ENCODE measurements at regions not wholly inside any gene's neighbourhood (a gene's known extent, or its start where the extent isn't known, plus 50 kb on each side); places are given as distances from the start of the nearest gene placed in this dataset.
"Not testable (repeated sequence)": the region's sequence is repeated elsewhere in the genome, so short reads cannot be mapped to it uniquely, and the experiment has no call there.

DNA sequence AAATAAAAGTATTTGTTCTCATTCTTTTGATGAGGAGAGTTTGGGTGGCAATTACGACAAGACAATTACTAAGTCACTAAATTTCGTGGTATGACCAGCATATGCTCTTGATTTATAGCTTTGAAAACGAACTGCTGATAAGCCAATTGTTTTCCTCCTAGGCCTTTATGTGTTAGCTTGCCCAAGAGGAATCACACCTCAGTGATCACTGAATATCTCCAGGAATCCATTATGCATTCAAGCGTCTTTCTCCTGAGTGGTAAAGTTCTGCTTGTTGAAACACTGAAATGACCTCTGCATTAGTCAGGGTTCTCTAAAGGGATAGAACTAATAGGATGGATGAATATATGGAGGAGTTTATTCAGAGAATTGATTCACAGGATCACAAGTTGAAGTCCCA lies 677.7 kb upstream of the MEF2C start:
- DNase-seq (ENCODE audit: low read depth) = no peak

DNA sequence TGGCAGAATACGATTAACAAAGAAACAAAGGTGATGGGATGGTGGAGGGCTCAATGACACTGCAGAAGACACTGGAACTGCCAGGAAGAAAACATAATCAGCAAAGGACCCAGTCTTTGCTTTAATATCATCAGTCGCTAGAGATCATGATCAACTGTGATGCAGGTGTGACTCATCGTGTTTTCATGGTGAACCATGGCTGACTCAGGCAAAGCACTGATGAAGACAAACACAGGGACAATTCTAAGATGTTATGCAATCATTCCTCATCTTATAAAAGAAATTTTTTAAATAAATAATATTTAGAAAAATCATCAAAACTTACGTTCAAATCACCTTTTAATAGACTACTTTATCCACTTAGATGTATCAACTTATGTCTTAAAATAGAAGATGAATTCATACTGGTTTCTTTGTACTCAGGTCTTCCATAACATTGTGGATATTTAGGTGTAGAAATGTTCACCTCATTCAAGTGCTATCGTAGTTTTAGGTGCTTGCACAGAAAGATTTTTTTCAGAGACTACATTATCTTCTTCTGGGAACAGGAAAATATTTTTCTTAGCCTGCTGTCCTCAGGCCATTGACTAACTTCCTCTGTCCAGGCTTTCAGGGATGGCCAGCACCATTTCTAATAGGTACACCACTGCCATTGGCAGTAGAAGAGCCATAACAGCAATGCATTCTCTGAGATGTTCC lies 673.4 kb upstream of the MEF2C start:
- no peak for DNase-seq (ENCODE audit: low read depth)

DNA sequence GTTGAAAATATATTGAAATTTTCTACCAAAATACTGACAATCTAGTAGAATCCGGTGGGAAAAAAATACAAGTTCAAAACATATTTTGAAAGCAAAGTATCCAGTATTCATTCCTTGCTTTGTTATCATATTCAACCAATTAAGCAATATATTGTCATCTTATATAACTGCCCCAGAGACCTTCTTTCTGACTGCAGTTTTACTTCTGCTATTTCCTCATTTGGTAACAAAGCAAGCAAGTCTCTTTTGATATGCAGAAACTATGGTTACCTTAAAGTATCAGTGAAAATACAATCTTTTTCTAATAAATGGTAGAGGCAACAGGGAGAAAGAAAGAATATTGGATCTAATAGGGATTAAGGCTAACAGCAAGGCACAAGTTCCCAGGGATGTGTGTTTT lies 663.7 kb upstream of the MEF2C start:
- DNase-seq (ENCODE audit: low read depth) = no peak

DNA sequence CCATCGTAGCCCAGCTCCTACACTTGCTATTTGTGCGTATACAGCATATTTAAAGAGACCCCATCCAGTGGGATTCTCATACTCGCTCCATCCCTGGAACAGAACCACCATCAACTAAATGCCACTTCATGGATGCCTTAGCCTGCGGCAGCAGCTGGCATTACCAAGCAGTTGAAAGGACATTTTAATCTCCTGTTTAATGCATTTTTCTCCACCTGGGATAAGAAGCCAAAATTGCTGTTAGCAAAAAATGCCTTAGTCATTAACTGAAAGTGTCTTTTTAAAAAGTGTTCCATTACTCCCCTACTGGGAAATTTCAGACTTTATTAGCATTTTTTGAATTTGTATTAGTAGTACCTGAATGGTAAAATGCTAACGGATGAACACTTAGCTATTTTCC lies 662.6 kb upstream of the MEF2C start:
- no peak for DNase-seq (ENCODE audit: low read depth)

DNA sequence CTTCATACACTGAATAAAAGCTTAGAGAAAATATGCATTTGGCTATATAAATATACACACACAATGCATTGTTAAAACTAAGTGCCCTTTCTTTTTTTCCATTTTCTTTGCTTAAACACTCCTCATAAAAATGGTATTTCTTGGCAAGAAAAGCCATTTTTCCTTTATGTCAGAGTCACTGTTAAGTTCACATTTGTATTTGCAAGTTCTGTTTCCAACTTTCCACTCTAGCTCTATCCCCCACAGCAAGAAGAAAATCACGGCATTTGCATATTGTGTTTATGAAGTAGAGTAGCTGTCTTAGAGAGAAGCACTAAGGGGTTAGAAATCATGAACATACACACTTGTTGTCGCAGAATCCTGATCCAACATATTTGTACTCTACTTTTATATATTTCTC lies 662.1 kb upstream of the MEF2C start:
- DNase-seq (ENCODE audit: low read depth) = no peak

DNA sequence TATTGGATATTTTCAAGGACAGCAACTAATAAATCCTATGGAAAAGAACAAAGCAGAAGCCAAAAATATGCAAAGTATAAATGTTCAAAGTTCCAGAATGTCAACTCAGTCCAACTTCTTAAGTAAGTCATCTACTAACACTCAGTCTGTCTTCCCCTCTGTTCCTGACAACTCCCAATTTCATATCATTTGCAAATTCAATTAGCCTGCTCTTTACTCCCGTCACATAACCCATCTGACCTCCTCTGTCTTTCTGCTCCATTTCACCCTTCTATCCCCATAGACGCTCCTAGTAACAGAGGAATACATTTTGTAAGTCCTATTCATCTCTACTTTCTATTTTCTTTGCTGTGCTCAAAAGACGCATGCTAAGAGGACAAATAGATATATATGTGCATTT lies 659.8 kb upstream of the MEF2C start:
- no peak for DNase-seq (ENCODE audit: low read depth)

DNA sequence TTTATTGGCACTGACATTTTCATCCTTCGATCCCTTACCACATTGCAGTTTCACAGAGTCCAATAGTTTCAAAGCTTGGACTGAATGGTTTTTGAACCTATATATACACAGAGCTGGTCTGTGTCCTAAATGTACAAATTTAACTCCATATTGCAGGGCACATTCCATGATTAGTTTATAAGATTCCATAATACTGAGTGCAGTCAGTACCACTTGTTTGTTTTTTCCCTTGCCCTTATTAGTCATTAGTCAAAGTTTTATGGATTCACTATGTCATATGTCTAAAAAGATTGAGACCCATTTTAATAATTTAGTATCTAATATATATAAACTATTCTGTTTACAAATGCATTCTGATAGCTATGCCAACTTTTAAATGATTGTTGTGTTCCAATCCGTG lies 654.8 kb upstream of the MEF2C start:
- DNase-seq (ENCODE audit: low read depth) = no peak

DNA sequence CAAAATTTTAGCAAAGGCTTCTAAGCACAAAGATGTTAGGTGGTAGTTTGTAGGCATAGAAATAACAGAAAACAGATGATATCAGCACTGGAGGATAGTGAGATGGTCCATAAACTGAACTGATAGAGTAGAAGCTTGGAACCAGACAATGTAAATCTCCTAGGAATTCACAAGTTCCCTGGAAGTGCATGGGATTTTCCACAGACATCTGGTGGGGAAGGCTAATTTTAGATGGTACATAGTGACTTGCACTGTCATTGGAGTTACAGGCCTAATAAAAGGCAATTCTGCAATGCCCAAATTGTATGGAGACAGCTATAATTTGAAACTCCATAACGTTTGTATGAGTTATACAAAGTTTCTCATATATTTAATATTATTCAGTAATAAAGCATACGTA lies 653.0 kb upstream of the MEF2C start:
- DNase-seq (ENCODE audit: low read depth) = no peak

DNA sequence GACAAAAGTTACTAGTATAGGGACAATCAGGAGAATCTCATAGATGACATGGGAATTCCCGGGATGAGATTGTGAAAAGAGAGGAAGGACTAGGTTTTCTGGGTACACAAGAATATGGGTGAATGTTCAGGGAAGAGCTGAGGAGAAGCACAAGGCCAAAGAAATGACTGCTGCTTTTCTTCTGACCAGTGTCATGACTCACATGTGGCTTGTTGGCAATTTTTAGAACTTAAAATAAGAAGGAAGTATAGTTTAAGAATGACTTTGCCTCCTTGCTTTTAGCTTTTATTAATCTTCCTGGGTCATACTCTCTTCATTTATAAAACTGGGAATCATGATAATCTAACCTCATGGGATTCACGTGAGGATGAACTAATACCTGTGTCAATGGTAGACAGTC lies 652.4 kb upstream of the MEF2C start:
- no peak for DNase-seq (ENCODE audit: low read depth)

DNA sequence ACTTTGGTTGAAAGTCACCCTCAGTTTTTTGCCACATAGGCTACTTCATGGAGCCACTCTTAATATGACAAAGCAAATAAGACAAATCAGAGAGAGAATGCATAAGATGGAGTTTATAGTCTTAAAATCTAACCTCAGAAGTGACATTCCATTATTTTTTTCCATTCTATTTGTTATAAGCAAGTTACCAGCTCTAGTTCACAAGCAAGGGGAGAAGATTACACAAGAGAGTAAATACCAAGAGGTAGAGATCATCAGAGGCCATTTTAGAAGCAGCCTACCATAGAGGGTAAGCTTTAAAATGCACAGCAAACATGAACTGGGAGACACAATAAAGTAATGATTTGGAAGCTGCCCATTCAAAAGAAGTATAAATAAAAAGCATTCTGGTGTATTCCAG lies 651.3 kb upstream of the MEF2C start:
- no peak for DNase-seq (ENCODE audit: low read depth)

DNA sequence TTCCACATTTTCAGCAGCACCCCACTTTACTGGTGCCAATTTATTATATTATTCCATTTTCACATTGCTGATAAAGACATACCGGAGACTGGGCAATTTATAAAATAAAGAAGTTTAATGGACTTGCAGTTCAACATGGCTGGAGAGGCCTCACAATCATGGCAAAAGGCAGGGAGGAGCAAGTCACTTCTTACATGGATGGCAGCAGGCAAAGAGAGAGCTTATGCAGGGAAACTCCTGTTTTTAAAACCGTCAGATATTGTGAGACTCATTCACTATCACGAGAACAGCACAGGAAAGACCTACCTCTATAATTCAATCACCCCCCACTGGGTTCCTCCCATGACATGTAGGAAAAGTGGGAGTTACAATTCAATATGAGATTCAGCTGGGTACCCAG lies 641.8 kb upstream of the MEF2C start:
- DNase-seq (ENCODE audit: low read depth) = no peak

DNA sequence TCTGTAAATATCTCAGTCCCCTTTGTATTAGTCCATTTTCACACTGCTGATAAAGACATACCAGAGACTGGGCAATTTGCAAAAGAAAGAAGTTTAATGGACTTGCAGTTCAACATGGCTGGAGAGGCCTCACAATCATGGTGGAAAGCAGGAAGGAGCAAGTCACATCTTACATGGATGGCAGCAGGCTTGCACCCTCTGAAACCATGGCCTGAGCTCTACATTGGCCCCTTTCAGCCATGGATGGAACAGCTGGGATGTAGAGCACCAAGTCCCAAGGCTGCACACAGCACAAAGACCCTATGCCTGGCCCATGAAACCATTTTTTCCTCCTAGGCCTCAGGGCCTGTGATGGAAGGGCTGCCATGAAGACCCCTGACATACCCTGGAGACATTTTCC lies 640.9 kb upstream of the MEF2C start:
- DNase-seq (ENCODE audit: low read depth) = not testable (repeated sequence)

DNA sequence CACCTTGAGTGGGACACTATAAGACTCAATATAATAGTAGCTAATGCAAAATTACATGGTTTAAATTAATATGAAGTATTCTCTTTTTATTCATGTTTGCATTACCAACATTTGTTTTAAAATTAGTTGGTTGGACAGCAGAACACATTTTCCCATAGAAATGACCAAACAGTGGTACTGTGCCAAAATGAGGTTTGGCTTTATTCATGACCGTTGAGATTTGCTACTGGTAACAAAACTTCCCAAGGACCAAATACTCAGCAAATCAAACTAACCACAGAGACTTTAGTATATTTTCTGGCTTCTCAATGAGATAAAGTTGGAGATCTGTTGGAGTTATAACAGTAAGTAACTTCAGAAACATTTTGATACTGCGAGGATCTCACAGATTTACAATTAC lies 637.8 kb upstream of the MEF2C start:
- no peak for DNase-seq (ENCODE audit: low read depth)

DNA sequence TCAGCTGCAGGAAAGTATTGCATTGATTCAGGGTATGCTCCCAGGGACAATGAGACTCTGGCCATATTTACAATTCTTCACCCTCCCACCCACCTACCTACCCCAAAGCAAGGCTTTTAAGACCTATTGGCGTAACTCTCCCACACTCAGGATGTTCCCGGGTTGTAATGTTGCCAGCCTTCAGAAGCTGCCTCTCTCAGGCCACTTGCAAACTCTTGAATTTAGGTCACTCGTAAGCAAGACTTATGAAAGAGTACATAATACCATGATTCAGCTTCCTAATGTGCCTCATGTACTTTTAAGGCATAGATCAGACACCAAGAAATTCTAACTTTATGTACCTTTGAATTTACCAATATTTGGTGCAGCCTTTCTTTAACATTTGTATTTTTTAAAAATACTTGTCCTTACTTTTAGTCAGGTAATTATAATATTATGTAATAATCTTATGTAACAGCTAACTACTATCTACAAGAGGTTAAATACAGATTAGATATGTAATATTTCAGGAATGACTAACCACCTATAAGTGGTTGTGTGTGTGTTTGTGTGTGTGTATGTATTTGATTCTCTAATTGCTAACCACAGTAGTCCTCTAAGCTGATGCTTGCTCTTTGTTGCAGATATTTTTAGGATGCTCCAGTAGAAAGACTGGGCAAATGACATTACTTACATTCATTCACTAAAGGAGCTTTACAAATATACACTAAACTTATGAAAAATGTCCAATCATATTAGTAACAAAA lies 630.5 kb upstream of the MEF2C start:
- DNase-seq (ENCODE audit: low read depth) = no peak

DNA sequence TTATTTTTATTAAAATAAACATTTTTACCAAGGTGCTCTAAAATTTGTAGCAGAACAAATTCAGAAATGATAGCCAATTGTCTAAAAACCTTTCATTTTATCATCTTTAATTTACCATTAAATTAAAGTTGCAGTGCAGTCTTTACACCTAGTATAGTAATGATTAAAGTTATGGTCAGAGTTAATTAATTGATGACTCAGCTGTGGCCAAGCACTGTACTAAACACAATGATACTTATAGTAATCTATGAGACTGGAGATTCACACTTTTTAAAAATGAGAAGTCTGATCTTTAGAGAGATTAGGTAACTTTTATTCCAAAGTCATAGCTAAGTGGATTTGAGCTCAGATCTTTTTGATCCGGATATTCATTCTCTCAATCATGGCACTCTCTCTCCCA lies 621.1 kb upstream of the MEF2C start:
- DNase-seq (ENCODE audit: low read depth) = no peak

DNA sequence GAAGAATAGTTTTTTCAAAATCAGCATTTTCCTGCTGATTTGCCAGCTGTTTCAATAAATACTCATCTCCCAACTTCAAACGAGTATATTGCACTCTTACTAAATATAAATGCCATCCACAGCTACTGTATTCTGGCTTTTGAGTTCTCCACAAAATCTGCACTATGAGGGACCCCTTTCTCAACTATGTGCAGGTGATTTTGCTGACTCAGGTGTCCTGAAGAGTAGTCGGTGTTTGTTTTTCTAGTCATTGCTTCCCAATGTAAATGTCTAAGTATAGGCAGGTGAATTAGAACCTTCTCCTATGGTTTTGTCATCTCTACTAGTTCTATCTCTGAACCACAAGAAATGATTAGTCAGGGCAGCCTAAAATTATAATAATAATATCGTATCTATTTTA lies 616.8 kb upstream of the MEF2C start:
- no peak for DNase-seq (ENCODE audit: low read depth)

DNA sequence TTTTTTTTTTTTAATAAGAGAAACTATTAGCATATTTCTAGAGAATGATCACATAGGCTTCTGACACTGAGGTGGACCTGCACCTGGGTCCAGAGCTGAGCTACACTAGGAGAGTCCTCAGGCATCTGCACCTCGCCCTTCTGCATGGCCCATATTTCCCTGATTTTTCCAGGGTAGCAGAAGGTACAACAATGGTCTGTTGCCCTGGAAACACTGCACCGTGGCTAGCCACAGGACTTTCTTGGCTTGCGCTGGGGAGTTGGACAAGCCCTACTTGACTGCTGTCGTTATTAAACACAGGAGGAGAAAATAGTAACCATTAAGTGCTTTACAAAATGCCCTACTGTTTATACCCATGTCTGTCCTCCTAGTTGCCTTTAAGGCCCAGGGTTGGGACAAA lies 615.7 kb upstream of the MEF2C start:
- no peak for DNase-seq (ENCODE audit: low read depth)

DNA sequence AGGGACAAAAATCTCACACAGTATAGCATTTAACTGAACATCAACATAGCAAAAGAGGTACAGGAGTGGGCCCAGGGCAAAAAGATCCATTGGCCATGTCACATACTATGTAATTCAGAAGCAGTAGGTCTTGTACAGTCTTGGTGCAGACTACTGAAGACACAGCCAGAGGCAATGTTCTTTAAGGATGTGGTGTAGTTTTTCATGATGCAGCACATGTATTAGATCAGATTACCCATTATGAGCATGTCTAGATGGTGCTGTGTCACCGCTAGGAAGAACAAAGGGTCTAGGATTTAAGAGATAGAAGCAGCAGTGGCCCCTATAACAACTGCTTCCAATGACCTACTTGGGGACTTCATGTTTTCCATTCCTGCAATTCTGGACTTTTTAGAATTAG lies 610.4 kb upstream of the MEF2C start:
- DNase-seq (ENCODE audit: low read depth) = no peak

DNA sequence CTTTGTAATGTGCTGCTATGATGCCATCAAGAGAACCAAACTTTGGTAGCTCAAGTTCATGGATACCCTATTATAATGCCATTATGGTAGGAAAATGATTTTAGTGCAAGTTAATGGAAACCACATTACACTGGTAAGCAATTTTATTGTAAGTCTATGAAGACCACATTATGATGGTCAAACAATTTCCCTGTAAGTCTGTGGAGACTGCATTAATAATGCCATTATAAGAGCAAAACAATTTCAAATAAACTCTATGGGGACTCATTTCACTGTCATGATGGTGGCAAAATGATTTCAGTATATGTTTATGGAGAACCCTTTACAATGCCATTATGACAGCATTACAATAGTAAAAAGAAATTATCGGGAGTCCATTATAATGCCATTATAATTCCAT lies 602.0 kb upstream of the MEF2C start:
- no peak for DNase-seq (ENCODE audit: low read depth)

DNA sequence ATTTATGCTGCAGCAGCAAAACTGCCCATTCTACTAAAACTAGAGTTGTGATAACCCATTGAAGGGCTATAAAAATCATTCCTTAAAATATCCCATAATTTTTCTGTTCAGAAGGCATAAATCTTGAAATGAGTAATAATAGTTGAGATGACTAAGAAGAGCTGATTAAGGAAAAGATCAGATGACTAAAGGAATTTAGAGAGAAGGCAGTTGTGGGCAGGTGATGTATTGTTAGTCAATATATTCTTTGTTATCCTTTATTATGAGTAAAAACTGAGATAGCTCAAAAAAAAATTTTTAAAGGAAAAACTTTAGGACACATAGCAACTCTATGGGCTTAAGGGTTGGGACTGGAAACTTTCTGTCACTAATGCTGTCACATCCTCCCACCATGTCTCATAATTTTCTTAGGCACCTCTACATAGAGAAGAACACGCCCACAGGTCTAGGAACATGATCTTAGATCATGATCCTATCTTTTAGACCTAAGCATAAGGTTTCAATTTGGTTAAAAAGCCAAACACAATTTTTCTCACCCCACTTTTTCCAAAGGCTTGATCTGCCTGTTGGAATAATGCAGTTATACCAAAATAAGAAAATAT lies 597.5 kb upstream of the MEF2C start:
- no peak for DNase-seq (ENCODE audit: low read depth)

DNA sequence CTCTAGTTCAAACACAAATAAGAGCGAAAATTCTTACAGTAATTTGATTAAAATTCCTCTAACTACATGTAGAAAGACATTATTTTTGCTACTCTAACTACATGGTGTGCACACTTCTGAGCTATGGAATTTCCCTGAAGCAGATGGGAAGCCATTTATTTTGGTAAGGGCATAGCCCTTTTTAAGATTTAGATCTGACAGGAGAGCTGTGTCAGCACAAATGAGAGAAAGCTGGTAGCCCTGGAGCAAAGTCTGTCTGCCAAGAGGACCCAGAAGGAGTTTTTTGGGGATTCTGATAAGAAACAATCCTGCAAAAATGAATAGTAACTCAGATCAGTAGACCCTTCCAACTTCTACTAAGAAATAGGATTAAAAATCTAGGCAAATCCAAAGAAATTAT lies 595.9 kb upstream of the MEF2C start:
- DNase-seq (ENCODE audit: low read depth) = no peak

DNA sequence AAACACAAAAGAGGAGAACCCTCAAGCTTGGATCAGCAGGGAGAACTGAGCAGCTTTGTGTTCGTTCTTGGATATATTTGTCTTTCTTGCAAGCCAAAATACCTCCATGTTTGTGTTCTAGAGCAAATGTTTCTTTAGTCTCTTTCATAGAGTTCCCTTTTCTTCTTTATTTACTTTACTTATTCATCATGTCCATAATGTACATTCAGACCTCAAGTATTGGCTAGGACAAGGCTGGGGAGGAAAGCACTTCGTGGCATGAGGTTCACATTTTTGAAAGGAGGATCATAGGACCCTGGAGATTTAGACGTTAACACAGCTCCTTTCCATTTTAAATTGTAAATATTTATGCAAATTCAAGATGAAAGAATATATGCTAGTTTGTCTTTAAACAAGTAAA lies 590.2 kb upstream of the MEF2C start:
- no peak for DNase-seq (ENCODE audit: low read depth)

DNA sequence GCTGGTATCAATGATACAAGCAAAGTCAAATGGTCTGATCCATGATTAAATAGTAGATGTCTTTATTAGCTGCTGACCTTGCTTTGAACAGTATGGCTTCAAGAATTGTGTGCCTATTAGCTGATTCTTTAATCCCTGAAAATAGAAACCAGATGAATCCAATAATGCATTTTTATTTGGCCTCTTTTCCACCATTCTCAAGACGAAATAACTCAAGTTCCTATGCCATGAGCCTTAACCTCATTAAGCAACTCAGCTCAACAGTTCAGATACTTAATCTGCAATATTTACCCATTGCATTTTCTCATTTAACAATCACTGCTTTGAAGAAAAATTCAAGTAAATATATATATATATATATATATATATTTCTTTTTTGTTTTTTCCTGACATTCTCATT lies 588.6 kb upstream of the MEF2C start:
- DNase-seq (ENCODE audit: low read depth) = no peak

DNA sequence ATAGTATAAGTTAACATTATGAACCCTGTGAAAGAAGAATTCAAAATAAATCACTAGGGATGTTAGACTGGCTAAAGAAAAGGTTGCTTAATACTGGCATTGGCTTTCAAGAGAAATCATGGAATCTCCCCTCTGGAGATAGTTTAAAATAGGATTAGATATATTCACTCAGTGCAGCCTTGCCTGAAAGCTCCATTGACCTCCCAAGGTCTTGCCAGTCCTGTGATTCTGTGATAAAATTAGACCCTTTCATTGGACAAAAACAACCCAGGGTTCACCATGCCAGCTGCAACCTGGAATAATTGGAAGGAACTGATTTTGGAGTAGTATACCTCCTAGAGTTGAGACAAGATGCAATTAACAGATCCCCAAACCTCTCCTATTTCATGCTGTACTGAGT lies 588.1 kb upstream of the MEF2C start:
- DNase-seq (ENCODE audit: low read depth) = no peak
